NCI-H1694 treated with DMSO at 0.1 percent for 48 hours (cell line): ENCODE measurements at regions not wholly inside any gene's neighbourhood (a gene's known extent, or its start where the extent isn't known, plus 50 kb on each side); places are given as distances from the start of the nearest gene placed in this dataset.
"Not testable (repeated sequence)": the region's sequence is repeated elsewhere in the genome, so short reads cannot be mapped to it uniquely, and the experiment has no call there.

Experiments used
- DNase-seq: peaks from one replicate; lab custom pipeline; 2025; lab: John Stamatoyannopoulos, UW

DNA sequence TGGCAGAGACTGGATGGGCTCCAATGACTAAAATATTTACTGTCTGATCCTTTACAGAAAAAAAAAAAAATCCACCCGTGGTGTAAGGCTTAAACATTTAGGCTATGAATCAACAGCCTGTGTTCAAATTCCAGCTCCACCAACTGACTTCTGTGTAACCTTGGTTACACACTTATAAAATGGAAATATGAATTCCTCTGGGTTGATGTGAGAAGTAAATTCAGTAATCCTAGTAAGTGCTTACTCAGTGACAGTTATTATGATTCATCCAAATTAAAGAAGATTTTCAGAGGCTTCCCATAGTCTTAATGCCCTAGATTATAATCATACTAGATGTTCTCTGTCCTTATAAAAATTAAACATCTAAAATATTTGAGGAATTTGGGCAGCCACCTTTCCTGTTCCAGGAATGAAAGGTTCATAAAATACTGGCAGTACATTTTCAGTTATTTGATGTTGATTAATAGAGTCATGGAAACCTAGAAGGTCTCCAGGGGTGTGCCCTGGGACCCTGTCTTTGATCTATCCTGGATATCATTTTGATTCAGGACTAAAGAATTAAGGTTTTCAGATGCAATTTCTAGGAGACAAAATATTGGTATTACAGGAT is 180.3 kb upstream of the ZNF217 start:
- no peak for DNase-seq

DNA sequence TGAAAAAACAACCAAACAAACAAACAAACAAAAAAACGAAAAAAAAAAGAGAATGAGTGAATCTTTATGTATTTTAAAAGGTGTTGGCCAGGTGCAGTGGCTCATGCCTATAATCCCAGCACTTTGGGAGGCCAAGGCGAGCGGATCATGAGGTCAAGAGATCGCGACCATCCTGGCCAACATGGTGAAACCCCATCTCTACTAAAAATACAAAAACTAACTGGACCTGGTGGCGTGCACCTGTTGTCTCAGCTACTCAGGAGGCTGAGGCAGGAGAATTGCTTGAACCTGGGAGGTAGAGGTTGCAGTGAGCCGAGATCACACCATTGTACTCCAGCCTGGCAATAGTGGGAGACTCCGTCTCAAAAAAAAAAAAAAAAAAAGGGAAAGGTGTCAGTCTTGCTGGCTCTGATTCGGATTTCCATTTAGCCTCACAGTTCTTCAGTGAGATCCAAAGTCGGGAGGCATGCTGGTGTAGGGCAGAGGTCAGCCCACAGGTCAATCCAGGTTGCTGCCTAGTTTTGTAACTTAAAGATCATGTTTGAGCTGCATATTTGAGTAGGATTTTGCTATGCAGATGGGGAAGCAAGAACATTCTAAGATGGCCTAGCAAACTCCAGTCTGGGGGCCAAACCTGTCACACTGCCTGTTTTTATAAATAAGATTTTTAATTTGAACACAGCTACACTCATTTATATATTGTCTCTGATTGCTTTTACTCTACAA is 179.6 kb upstream of the ZNF217 start:
- not testable (repeated sequence) for DNase-seq

DNA sequence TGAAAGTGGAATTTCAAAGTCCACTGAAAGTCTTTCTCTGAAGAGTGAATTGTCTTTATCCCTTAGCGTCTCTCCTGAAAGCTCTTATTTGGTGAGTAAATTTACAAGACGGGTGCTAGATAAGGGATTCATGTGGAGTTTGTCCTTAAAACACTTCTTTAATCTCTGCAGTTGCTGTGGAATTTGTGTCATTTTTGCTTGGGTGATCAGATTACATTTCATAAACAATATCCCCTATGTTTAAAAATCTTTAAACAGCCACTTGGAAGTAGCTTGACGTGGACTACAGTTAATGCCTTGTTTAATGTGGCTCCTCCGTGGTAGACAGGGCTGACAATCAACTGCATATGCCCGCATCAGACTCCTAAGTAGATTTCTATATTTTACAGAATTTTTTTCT is 175.4 kb upstream of the ZNF217 start:
- DNase-seq, result no peak

DNA sequence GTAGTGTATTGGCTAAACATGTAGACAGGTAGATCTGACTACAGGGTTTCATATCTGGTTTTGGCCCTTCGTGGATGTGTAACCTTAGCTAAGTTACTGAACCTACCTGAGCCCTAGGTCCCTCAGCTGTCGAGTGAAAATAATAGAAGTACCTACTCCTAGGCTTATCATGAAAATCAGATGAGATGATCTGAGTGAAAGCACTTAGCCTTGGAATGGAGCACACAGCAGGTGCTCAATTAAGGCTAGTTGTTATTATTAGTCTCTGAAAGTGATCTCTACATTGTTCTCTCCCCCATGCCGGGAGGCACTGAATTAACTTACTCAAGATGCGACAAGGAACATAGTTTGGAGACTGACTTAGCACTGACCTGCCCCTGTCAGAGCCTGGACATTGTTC is 174.7 kb upstream of the ZNF217 start:
- DNase-seq, result no peak

DNA sequence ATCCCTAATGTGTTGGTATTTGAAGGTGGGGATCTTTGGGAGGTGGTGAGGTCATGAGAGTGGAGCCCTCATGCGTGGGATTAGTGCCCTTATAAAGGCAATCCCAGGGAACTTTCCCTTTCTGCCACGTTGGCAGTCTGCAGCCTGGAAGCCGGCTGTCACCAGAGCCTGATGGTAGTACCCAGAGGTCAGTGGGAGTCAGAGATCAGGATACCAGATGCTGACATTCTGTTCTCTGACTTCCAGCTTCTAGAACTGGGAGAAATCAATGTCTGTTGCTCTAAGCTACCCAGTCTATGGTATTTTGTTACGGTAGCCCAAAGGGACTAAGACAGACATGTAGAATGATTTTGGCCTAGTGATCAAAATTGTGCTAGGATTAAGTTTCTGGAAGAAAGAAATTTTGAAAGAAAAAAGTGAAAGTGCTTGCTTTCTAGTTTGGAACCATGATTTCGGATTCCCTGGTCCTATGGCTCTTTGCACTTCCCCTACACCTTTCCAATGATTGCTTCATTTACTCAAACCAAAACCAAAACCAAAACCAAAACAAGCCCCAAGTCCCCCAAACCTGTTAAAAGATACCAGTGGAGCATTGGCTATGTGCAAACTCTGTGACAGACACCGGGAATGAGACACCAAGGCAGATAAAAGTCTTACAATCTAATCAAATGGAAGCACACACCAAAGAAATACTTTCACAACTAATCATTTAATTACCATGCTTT is 173.7 kb upstream of the ZNF217 start:
- DNase-seq, result no peak

DNA sequence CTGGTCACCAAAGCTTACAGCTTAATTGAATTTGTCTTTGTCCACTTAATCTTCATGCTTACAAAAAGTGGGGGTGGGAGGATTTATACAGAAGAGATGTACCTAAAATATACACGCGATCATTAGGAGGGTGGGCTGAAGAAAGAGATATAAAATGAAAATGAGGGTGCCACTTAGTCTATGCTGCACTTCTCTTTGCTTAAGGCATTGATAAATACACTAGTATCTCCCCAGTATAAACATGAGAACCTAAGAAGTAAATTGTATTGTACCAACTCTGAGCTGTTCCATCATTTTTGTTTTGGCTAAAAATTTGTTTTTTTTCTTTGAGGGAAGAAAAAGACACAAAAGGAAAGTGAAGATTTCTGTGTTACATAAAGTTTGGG is 170.8 kb upstream of the ZNF217 start:
- DNase-seq, result no peak

- no peak for DNase-seq
Measured at GRCh38 chr20:53763707-53764414, 170.2 kb upstream of the ZNF217 start.

DNA sequence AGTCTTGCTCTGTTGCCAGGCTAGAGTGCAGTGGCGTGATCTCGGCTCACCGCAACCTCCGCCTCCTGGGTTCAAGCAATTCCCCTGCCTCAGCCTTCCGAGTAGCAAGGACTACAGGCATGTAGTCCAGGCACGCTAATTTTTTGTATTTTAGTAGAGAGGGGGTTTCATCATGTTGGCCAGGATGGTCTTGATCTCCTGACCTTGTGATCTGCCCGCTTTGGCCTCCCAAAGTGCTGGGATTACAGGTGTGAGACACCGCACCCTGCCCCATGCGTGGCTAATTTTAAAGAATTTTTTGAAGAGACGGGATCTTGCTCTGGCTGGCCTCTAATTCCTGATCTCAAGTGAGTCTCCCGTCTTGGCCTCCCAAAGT is 168.8 kb upstream of the ZNF217 start:
- not testable (repeated sequence) for DNase-seq

- DNase-seq, result no peak
Measured at GRCh38 chr20:53760025-53760441, 166.4 kb upstream of the ZNF217 start.

- no peak for DNase-seq
Measured at GRCh38 chr20:53757472-53757913, 163.9 kb upstream of the ZNF217 start.

DNA sequence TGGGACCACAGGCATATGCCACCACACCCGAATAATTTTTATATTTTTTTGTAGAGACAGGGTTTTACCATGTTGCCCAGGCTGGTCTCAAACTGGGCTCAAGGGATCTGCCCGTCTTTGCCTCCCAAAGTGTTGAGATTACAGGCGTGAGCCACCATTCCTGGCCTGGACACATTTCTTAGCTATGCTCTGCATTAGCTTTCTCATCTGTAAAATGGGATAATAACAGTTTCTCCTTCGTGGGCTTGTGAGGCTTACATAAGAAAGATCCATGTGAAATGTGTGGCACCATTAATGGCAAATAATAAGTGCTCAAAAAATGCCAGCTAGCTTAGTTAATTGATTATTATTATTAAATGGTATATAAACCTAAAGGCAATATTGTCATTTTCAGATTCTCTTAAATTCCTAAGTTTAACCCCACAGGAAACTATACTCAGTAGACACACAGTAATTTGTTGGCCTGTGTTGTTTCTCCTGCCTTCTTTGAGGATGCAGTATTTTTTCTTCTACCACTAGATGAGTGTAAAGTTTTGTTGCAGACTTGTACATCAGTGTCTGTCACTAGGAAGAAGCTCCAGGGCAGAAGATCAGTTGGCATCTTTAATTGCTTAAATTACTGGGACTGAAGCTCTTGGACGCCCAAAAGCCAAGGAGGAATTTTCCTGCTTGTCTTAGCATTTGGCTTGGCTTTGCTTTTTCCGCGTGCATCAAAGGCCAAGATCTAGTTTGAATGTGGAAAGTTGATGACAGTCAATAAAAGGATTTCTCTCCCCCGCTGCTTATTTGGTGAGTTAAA is 162.3 kb upstream of the ZNF217 start:
- DNase-seq, result no peak

DNA sequence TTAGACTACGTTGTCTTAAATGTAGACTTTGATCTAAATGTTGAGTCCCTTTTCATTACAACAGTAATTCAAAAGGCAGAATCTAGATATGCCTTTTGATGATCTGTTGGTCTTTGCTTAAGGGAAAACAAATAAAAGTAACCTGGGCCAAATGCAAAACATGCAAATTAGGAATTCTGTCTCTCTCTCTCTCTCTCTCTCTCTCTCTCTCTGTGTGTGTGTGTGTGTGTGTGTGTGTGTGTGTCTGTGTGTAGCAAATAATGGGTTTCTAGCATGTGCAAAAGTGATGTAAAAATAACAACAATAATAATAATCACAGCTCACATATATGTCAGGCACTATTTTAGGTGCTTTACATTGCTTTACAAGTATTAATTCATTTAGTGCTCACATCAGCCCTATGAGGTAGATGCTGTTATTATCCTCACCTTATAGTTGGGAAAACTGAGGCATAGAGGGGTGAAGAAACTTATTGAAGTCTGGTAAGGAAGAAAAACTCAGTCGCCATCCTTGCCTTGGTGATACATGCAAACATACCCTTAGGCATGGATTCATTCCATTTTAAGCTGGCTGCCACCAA is 160.3 kb upstream of the ZNF217 start:
- DNase-seq, result no peak

GRCh38 chr20:53752971-53753879 is 159.6 kb upstream of the ZNF217 start:
- no peak for DNase-seq

DNA sequence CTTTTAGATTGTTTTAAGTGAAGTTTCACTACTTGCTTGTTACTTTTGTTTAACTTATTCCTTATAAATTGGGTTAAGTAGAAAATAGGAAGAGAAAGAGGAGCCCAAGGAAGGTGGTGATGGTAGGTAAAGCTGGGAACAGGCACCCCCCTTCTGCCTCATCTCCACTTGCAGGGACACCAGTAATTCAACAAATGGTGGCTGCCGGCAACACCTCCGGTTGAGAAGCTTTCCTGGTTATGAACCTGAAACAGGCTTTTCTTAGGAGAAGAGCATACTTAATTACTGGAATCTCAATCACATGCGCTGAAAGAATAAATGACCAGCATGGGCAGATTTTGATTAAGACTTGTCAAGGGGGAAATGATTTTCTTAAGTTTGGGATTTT is 158.9 kb upstream of the ZNF217 start:
- no peak for DNase-seq

DNA sequence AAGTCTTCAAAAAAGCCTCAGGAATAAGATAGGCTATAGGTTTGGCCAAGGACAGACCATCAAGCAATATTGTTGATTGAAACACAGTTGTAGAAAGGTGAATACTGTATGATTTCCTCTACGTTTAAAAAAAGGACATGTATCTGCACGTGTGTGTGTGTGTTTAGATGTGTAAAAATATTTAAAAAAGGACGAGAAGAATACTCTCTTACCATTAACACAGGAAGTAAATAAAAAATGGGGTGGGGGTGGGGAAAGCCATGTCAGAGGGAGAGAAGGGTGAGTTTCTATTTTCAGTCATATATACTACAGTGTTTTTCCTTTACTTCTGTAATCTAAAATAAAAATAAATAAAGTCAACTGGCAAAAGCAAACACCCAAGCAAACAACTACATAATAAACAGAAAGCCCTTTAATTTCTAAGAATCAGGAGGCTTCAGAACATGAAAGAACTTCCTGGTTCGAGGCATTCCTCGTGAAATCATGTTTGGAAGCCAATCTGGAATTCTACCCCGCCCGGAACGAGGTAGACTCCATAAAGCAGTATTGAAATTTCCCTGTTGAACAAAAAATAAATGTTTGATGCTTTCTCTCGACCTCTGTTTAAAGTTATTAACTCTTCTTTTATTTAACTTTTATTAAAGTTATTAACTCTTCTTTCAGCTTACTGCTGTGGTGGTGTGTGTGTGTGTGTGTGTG is 158.1 kb upstream of the ZNF217 start:
- DNase-seq, result no peak

DNA sequence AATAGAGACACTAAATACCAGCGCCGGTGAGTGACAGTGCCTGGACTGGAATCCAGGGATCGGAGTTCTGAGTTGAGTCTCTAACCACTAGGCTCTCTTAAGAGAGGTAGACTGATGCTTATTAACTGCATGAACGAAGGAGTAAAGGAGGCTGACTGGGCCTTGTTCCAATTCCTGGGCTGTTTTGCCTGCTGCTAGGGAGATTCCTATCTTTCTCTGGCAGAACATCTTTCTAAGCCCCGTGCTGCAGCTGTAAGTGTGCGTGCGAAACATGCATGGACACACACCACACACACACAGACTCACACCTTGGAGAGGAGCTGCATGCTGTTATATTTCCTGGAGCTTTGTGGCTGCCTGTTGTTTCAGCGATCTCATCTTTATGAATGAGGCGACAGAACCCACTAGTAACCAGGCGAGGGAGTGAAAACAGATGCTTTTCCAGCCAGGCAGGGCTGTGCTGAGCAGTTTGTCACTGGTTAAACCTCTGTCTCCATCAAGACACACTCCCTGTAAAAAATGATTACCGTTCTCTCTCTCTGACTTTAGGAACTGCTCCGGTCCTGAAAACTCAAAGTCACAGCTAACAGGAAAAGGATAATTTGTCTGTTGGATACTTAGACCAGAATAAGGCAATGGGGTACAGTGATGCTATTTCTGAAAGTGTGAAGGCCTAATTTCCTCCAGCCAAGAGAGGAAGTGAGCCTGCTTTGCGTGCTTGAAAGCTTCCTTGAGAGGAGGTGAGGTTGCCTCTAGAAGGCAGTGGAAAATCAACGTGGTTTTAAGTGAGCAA is 157.4 kb upstream of the ZNF217 start:
- DNase-seq, result peak; percentile 55

DNA sequence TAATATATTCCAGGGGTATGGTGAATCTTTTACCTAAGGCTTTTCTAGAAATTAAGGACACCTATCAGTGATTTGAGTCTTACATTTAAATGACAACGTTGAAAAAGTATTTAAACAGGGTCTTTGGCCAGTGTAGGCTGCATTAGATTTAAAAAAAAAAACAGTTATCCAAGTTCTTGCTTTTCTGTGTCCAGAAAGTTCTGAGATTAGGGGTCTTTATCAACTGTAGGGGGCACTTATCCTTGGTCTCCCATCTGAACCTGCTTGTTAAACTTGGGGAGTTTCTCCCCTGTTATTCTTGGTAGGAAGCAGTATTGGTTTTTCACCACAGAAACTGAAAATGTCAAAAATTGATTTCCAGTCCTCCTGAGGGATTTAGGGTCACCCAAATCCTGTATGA is 155.9 kb upstream of the ZNF217 start:
- DNase-seq, result no peak

DNA sequence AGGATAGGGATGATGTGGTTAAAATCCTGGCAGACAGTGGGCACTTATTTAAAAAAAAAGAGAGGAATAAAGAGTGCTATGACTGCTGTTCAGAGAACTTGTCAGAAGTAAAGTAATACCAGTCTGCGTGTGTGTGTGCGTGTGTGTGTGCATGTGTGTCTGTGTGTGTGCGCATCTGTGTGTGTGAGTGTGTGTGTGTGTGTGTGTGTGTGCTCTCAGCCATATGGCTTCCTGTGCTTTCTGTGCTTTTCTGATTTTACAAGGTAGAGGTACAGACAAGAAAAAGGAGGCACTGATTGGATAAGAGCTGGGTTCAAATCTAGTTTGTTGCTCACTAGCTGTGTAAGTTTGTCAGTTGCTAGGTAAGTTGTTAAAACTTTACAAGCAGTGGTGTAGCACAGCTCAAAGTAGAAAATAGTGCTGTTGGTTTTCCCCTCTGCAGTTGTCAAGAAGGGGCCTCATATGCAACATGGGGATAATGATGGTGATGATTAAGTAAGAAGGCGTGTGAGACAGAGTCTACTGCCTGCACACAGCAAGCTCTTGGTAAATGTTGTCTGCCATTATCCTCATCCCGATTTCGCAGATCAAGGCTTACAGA is 155.3 kb upstream of the ZNF217 start:
- DNase-seq, result no peak

DNA sequence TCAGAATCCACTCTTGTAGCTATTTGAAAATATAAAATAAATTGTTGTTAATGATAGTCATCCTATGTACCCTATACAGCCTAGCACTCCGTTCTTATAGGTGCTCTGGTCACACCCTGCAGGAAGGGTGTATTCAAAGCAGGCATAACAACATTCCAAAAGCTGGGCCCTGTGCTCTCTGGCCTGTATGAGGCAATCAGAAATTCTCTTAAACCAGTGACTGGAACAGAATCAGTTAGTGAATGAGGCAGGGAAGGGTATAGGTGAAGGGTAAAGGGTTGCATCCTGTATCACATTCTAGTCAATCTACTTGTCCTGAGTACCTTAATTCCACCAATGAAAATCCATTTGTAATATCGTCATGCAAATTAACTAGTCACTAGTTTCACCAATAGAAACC is 154.5 kb upstream of the ZNF217 start:
- DNase-seq, result no peak
